ENCODE measurements at regions not wholly inside any gene's neighbourhood (a gene's known extent, or its start where the extent isn't known, plus 50 kb on each side); places are given as distances from the start of the nearest gene placed in this dataset.

DNA sequence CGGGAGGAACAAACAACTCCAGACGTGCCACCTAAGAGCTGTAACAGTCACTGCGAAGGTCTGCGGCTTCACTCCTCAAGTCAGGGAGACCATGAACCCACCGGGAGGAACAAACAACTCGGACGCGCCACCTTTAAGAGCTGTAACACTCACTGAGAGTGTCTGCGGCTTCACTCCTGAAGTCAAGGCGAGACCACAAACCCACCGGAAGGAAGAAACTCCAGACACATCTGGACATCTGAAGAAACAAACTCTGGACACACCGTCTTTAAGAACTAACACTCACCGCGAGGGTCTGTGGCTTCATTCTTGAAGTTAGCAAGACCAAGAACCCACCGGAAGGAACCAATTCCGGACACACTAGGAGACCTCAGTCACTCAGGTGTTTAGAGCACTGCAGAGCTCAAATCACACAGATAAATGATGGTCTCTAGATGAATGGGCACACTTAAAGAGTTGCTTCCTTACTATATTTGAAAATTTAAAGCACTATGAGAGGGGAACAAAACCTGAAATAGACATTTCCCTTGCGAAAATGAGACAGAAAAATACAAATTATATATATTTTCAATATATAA is 587.7 kb upstream of the ADGRL4 start:
- Mint-ChIP-seq H3K27me3 (ENCODE audit: low read depth in 3 of 3) (no peaks in the 10 kb centered on the region), H3K27ac (no peak overlapping the region), H3K4me3 (no peak overlapping the region), H3K9me3 (peaks cover 0 to 10% (median 5%) of the 10 kb centered on the region in 7 donors), H3K4me1 (no peaks in the 10 kb centered on the region), H3K36me3 (no peaks in the 10 kb centered on the region)
- Histone ChIP-seq H3K27ac (ENCODE audit: low read depth in 1 of 2, low read length in 2 of 2) (no peak overlapping the region), H2AFZ (ENCODE audit: insufficient read depth, low read depth, low read length, poor library complexity, severe bottlenecking) (no peak overlapping the region), H3K27me3 (ENCODE audit: control insufficient read depth in 2 of 2, insufficient read depth in 2 of 2, low read length in 2 of 2) (no peaks in the 10 kb centered on the region), H3K36me3 (replicated peaks in 1 of 2; ENCODE audit: control insufficient read depth in 1 of 2, insufficient read depth in 2 of 2, low read length in 2 of 2) (no peaks in the 10 kb centered on the region), H3K9me3 (replicated peaks in 1 of 2; ENCODE audit: control insufficient read depth in 1 of 2, insufficient read depth in 1 of 2, low read length in 2 of 2) (peaks cover 0 to 4% of the 10 kb centered on the region in 2 donors), H3K4me1 (ENCODE audit: control insufficient read depth in 1 of 2, insufficient read depth in 2 of 2, low read length in 2 of 2) (no peaks in the 10 kb centered on the region), H3K9ac (ENCODE audit: insufficient read depth, low read length, poor library complexity, severe bottlenecking) (no peak overlapping the region), H3K4me2 (replicated peaks; ENCODE audit: extremely low read depth, low read length, poor library complexity, severe bottlenecking) (no peak overlapping the region), H3K79me2 (ENCODE audit: insufficient read depth, low read length) (no peaks in the 10 kb centered on the region), H4K20me1 (ENCODE audit: insufficient read depth, low read length) (no peaks in the 10 kb centered on the region), H3K4me3 (replicated peaks in 1 of 3; ENCODE audit: low read depth in 2 of 3, low read length in 3 of 3) (no peak overlapping the region)
- TF ChIP-seq, protein P1, sequence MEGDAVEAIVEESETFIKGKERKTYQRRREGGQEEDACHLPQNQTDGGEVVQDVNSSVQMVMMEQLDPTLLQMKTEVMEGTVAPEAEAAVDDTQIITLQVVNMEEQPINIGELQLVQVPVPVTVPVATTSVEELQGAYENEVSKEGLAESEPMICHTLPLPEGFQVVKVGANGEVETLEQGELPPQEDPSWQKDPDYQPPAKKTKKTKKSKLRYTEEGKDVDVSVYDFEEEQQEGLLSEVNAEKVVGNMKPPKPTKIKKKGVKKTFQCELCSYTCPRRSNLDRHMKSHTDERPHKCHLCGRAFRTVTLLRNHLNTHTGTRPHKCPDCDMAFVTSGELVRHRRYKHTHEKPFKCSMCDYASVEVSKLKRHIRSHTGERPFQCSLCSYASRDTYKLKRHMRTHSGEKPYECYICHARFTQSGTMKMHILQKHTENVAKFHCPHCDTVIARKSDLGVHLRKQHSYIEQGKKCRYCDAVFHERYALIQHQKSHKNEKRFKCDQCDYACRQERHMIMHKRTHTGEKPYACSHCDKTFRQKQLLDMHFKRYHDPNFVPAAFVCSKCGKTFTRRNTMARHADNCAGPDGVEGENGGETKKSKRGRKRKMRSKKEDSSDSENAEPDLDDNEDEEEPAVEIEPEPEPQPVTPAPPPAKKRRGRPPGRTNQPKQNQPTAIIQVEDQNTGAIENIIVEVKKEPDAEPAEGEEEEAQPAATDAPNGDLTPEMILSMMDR (IDR thresholded peaks at IDR 0.05): no peak
- no peak for DNase-seq
- intact Hi-C loops (cut with micrococcal nuclease): no loop called here
- 95% methylated on average over 14 of the region's 17 CpGs for WGBS (ENCODE audit: insufficient coverage)

DNA sequence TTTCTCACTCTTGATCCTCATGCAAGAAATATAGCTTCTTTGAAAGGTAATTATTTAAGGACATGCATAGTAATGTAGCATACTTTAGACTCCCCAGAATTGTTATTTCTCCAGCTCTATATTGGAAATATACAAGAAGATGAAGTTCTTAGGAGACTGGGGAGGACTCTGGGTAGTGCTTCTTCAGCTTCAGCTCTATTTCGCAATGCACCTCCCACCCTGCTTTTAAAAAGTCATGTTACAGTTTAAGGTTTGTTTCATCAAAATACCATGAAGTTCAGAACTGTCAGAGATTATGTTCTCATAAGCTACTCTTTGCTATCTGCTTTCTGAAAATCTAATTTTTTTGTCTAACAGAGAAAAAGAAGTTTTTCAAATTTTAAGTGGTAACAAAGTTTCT is 586.2 kb upstream of the ADGRL4 start:
- Mint-ChIP-seq H3K9me3 (peaks cover 0 to 10% (median 5%) of the 10 kb centered on the region in 7 donors), H3K27me3 (ENCODE audit: low read depth in 3 of 3) (no peaks in the 10 kb centered on the region), H3K36me3 (no peaks in the 10 kb centered on the region), H3K4me1 (no peaks in the 10 kb centered on the region), H3K4me3 (no peak overlapping the region), H3K27ac (no peak overlapping the region)
- Histone ChIP-seq H4K20me1 (ENCODE audit: insufficient read depth, low read length) (no peaks in the 10 kb centered on the region), H3K9ac (ENCODE audit: insufficient read depth, low read length, poor library complexity, severe bottlenecking) (no peak overlapping the region), H3K9me3 (replicated peaks in 1 of 2; ENCODE audit: control insufficient read depth in 1 of 2, insufficient read depth in 1 of 2, low read length in 2 of 2) (peaks cover 0 to 4% of the 10 kb centered on the region in 2 donors), H2AFZ (ENCODE audit: insufficient read depth, low read depth, low read length, poor library complexity, severe bottlenecking) (no peak overlapping the region), H3K36me3 (replicated peaks in 1 of 2; ENCODE audit: control insufficient read depth in 1 of 2, insufficient read depth in 2 of 2, low read length in 2 of 2) (no peaks in the 10 kb centered on the region), H3K4me2 (replicated peaks; ENCODE audit: extremely low read depth, low read length, poor library complexity, severe bottlenecking) (no peak overlapping the region), H3K4me3 (replicated peaks in 1 of 3; ENCODE audit: low read depth in 2 of 3, low read length in 3 of 3) (no peak overlapping the region), H3K27ac (ENCODE audit: low read depth in 1 of 2, low read length in 2 of 2) (no peak overlapping the region), H3K4me1 (ENCODE audit: control insufficient read depth in 1 of 2, insufficient read depth in 2 of 2, low read length in 2 of 2) (no peaks in the 10 kb centered on the region), H3K79me2 (ENCODE audit: insufficient read depth, low read length) (no peaks in the 10 kb centered on the region), H3K27me3 (ENCODE audit: control insufficient read depth in 2 of 2, insufficient read depth in 2 of 2, low read length in 2 of 2) (no peaks in the 10 kb centered on the region)
- intact Hi-C loops (cut with micrococcal nuclease): no loop called here
- no peak for DNase-seq
- TF ChIP-seq, protein P1 (IDR thresholded peaks at IDR 0.05): no peak
- WGBS (ENCODE audit: insufficient coverage): no CpG with 5 or more reads among the region's 1 CpG
